IgD-negative memory B cell (primary cell): ENCODE measurements at regions not wholly inside any gene's neighbourhood (a gene's known extent, or its start where the extent isn't known, plus 50 kb on each side); places are given as distances from the start of the nearest gene placed in this dataset.

Source experiments
- H3K27ac Mint-ChIP-seq, 3 donors: one replicate each; pipeline ENCODE4 v1.8.0; 2020 to 2022; ENCODE audit warnings: mild to moderate bottlenecking in 3 of 3, mixed read lengths in 3 of 3, moderate library complexity in 1 of 3
- H3K27me3 Mint-ChIP-seq: one replicate; pipeline ENCODE4 v1.8.0; 2021; ENCODE audit warnings: mixed read lengths
- H3K36me3 Mint-ChIP-seq: one replicate; pipeline ENCODE4 v1.8.0; 2020; ENCODE audit warnings: mild to moderate bottlenecking, mixed read lengths
- H3K4me1 Mint-ChIP-seq, 3 donors: one replicate each; pipeline ENCODE4 v1.8.0; 2020 to 2022; ENCODE audit warnings: mixed read lengths in 3 of 3, mild to moderate bottlenecking in 1 of 3
- H3K4me3 Mint-ChIP-seq, 4 donors: one replicate each; pipeline ENCODE4 v1.8.0; 2020 to 2022; ENCODE audit warnings: mild to moderate bottlenecking in 4 of 4, mixed read lengths in 4 of 4, moderate library complexity in 3 of 4
- H3K9me3 Mint-ChIP-seq, 3 donors: one replicate each; pipeline ENCODE4 v1.8.0; 2020 to 2021; ENCODE audit warnings: mixed read lengths in 3 of 3, mild to moderate bottlenecking in 1 of 3

GRCh38 chr5:68930139-68930538, 163.7 kb upstream of the SLC30A5 start:
- no peaks in the 10 kb centered on the region for H3K4me1 Mint-ChIP-seq
- H3K27ac Mint-ChIP-seq: no peak overlapping the region
- peaks cover 8 to 22% (median 15%) of the 10 kb centered on the region in 3 donors for H3K9me3 Mint-ChIP-seq
- peaks cover 5% of the 10 kb centered on the region for H3K27me3 Mint-ChIP-seq
- H3K36me3 Mint-ChIP-seq: no peaks in the 10 kb centered on the region
- no peak overlapping the region for H3K4me3 Mint-ChIP-seq

GRCh38 chr5:68932830-68933434, 160.9 kb upstream of the SLC30A5 start:
- no peaks in the 10 kb centered on the region for H3K4me1 Mint-ChIP-seq
- H3K9me3 Mint-ChIP-seq: peaks cover 8 to 25% (median 15%) of the 10 kb centered on the region in 3 donors
- no peaks in the 10 kb centered on the region for H3K27me3 Mint-ChIP-seq
- H3K36me3 Mint-ChIP-seq: no peaks in the 10 kb centered on the region
- H3K27ac Mint-ChIP-seq: no peak overlapping the region
- H3K4me3 Mint-ChIP-seq: no peak overlapping the region

GRCh38 chr5:68942169-68942568, 151.6 kb upstream of the SLC30A5 start:
- H3K9me3 Mint-ChIP-seq: peaks cover 4 to 11% (median 8%) of the 10 kb centered on the region in 3 donors
- no peak overlapping the region for H3K27ac Mint-ChIP-seq
- H3K4me1 Mint-ChIP-seq: no peaks in the 10 kb centered on the region
- peaks cover 4% of the 10 kb centered on the region for H3K27me3 Mint-ChIP-seq
- no peaks in the 10 kb centered on the region for H3K36me3 Mint-ChIP-seq
- no peak overlapping the region for H3K4me3 Mint-ChIP-seq

DNA sequence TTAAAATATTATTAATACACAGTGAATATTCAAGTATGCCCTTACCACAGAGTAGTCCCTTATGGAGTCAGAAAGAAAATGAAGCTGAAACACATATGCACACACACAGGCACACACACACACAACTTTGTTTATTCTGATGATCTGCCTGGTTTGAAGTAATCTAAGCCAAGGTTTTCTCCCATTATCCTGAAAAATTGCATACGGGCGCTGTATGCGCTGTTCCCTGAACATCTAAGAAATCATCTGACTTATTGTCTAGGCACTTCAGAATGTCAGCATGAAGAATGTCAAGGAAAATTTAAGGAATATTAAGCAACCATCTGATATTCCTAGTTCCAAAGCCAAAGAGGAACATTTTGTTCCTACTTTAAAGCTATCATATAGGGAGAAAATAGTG, 147.1 kb upstream of the SLC30A5 start:
- H3K36me3 Mint-ChIP-seq: no peaks in the 10 kb centered on the region
- no peak overlapping the region for H3K4me3 Mint-ChIP-seq
- no peaks in the 10 kb centered on the region for H3K27me3 Mint-ChIP-seq
- H3K4me1 Mint-ChIP-seq: no peaks in the 10 kb centered on the region
- H3K9me3 Mint-ChIP-seq: peaks cover 0 to 3% (median 0%) of the 10 kb centered on the region in 3 donors
- no peak overlapping the region for H3K27ac Mint-ChIP-seq

DNA sequence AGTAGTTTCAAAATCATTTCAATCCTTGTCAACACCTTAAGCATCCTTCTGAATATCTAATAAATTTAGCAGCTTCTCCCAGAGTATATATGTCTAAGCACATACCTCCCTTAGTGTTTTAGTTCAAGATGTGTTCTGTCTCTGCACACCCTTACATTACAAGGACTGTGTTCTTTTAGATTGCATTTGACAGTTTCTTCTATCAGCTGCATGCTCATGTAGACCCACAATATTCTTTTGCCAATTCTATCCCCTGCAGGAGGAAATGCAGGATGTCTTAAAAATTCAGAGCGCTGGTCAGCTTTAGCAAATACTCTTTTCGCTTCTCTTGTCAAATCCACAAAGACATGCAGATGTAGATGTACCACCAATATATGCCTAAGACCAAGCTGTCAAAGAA, 145.8 kb upstream of the SLC30A5 start:
- H3K27ac Mint-ChIP-seq: no peak overlapping the region

DNA sequence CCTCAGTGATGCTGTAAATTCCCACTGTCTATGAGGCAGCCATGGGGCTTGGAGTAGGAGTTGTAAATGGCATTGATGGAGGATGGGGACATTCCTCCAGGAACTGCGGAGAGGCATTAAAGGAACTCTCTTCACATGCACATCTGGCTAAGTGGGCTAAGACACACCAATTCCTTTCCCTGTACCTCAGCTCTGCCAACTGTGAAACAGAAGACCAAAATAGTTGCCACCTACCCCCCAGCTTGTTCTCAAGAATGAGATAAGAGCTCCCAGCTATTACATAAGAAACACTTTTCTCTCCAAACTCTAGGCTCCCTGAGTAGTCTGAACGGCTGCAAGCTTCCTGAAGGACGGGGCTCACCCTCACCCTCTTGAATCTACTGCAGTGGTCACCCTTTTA, 144.6 kb upstream of the SLC30A5 start:
- no peaks in the 10 kb centered on the region for H3K36me3 Mint-ChIP-seq
- H3K4me3 Mint-ChIP-seq: no peak overlapping the region
- H3K27me3 Mint-ChIP-seq: peaks cover 1% of the 10 kb centered on the region
- no peaks in the 10 kb centered on the region for H3K4me1 Mint-ChIP-seq
- no peaks in the 10 kb centered on the region for H3K9me3 Mint-ChIP-seq
- H3K27ac Mint-ChIP-seq: no peak overlapping the region

More for the DNA sequence above, 145.8 kb upstream of the SLC30A5 start:
- Mint-ChIP-seq H3K9me3 (peaks cover 0 to 3% (median 0%) of the 10 kb centered on the region in 3 donors), H3K36me3 (no peaks in the 10 kb centered on the region), H3K27me3 (peaks cover 1% of the 10 kb centered on the region), H3K4me1 (no peaks in the 10 kb centered on the region), H3K4me3 (no peak overlapping the region)

DNA sequence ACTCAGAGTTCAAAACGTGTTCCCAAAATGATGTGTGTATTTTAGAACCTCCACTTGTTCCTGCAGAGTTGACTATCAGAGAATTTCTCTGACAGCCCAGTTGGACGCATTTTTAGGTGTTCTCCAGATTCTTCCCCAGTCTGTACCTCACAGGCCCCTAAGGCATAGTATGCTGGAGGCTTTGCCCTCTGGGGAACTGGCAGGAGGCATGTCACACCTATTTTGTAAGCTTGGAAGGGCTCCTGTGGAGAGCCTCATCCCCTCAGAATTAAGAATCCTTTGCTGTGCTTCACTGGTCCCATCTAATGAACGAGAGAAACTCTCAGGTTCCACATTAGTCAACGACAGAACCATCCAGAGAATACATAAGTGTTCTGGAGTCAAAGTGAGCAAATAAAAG, 144.1 kb upstream of the SLC30A5 start:
- no peaks in the 10 kb centered on the region for H3K4me1 Mint-ChIP-seq
- H3K9me3 Mint-ChIP-seq: no peaks in the 10 kb centered on the region
- no peaks in the 10 kb centered on the region for H3K36me3 Mint-ChIP-seq
- no peak overlapping the region for H3K4me3 Mint-ChIP-seq
- peaks cover 1% of the 10 kb centered on the region for H3K27me3 Mint-ChIP-seq
- H3K27ac Mint-ChIP-seq: no peak overlapping the region

GRCh38 chr5:68950125-68950524, 143.7 kb upstream of the SLC30A5 start:
- Mint-ChIP-seq H3K27ac (no peak overlapping the region), H3K27me3 (peaks cover 1% of the 10 kb centered on the region), H3K4me1 (no peaks in the 10 kb centered on the region)

DNA sequence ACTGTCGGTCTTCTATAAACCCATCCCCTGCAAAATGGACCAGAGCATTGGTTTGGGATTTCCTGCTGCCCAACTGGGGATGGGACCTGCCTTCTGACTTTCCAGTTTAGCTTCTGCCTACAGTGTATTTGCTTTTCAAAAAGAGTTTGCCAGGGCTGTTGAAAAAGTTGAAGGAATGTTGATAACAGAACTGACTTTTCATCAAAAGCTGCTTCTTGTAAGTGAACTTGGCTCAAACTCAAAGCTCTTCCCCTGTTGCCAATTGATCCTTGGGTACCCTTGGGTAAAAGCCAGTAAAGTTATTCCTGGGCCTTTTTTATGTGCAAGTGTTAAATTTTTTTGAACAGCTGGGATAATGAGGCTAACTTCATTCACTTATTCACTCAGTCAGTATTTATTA, 142.9 kb upstream of the SLC30A5 start:
- H3K27ac Mint-ChIP-seq: no peak overlapping the region
- no peaks in the 10 kb centered on the region for H3K9me3 Mint-ChIP-seq
- H3K27me3 Mint-ChIP-seq: peaks cover 1% of the 10 kb centered on the region
- H3K36me3 Mint-ChIP-seq: no peaks in the 10 kb centered on the region
- no peaks in the 10 kb centered on the region for H3K4me1 Mint-ChIP-seq
- H3K4me3 Mint-ChIP-seq: no peak overlapping the region

More at GRCh38 chr5:68950125-68950524, 143.7 kb upstream of the SLC30A5 start:
- H3K36me3 Mint-ChIP-seq: no peaks in the 10 kb centered on the region
- no peaks in the 10 kb centered on the region for H3K9me3 Mint-ChIP-seq
- H3K4me3 Mint-ChIP-seq: no peak overlapping the region

GRCh38 chr5:68953231-68953874, 140.5 kb upstream of the SLC30A5 start:
- no peak overlapping the region for H3K4me3 Mint-ChIP-seq
- H3K27me3 Mint-ChIP-seq: peaks cover 1% of the 10 kb centered on the region
- no peak overlapping the region for H3K27ac Mint-ChIP-seq
- no peaks in the 10 kb centered on the region for H3K36me3 Mint-ChIP-seq
- no peaks in the 10 kb centered on the region for H3K9me3 Mint-ChIP-seq
- H3K4me1 Mint-ChIP-seq: no peaks in the 10 kb centered on the region

DNA sequence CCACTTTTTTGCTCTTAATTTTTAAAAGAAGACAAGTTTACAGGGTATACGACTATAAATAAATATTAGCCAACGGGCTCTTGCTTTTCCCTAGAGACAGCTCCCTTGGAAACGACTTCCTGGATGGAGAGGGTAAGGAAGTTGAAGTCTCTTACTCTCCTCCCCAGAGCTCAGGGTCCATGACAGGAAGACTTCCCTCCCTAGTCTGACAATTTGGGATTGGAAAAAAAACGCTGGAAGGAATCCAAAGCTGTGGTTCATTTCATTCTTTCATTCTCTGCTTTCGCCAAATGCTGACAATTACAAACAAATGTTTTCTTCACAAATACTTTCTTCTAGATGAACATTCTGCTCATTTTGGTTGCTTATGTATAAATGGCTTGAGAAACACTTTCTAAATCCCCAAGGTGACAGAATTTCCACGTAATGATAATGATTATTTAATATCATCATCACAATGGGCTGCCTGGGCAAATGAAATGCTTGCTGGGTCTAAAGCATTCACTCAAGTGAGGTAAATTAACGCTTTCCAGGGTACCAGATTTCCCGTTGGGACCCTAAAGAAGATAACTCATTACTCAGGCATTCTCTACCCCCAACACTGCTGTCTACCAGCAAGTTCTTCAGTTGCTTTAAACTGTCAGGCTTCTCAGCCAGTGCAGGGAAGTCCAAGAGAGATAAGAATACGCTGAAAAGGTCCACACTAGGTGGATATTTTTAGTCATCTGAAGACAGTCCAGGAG, 139.8 kb upstream of the SLC30A5 start:
- Mint-ChIP-seq H3K36me3 (no peaks in the 10 kb centered on the region), H3K9me3 (no peaks in the 10 kb centered on the region), H3K27me3 (peaks cover 1% of the 10 kb centered on the region), H3K4me1 (no peaks in the 10 kb centered on the region), H3K27ac (no peak overlapping the region), H3K4me3 (no peak overlapping the region)

DNA sequence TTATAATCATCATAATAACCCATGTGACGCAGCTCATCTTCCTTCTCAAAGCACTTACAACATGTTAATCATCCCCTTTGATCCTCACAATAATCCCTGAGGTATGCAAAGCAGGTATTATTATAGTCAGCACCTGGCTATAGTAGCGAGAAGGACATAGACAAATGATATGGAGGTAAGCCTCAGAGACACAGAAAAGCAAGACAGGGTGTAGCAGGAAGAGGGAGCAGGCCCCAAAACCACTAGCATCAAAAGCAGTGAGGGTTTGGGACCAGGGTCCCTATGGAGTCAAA, 139.2 kb upstream of the SLC30A5 start:
- Mint-ChIP-seq H3K4me3 (no peak overlapping the region), H3K9me3 (no peaks in the 10 kb centered on the region), H3K4me1 (no peaks in the 10 kb centered on the region), H3K27me3 (peaks cover 1% of the 10 kb centered on the region), H3K27ac (no peak overlapping the region), H3K36me3 (no peaks in the 10 kb centered on the region)

GRCh38 chr5:68957591-68957990, 136.2 kb upstream of the SLC30A5 start:
- Mint-ChIP-seq H3K27ac (no peak overlapping the region), H3K36me3 (no peaks in the 10 kb centered on the region), H3K9me3 (no peaks in the 10 kb centered on the region), H3K4me1 (no peaks in the 10 kb centered on the region), H3K4me3 (no peak overlapping the region), H3K27me3 (peaks cover under 1% of the 10 kb centered on the region)

DNA sequence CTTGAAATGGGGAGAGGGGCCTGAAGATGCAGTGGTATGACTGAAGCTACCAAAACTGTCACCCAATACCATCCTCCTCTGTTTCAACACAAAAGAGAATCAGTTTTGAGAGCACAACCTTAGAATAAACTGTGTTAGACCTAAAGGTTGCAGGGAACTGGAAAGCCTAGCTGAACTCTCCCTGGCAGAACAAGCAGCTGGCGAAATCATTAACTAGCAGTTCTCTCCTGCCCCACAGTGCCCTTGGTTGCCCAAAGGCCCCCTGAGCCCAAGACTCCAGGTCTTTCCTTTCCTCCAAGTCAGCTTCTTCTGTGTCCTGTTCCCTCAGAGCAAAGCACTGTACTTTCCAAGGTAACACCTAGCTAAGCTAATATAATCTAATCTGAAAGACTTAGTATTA, 135.4 kb upstream of the SLC30A5 start:
- no peaks in the 10 kb centered on the region for H3K36me3 Mint-ChIP-seq
- H3K4me1 Mint-ChIP-seq: peaks cover 0 to 3% (median 0%) of the 10 kb centered on the region in 3 donors
- no peaks in the 10 kb centered on the region for H3K9me3 Mint-ChIP-seq
- no peaks in the 10 kb centered on the region for H3K27me3 Mint-ChIP-seq
- H3K4me3 Mint-ChIP-seq: no peak overlapping the region
- no peak overlapping the region for H3K27ac Mint-ChIP-seq

DNA sequence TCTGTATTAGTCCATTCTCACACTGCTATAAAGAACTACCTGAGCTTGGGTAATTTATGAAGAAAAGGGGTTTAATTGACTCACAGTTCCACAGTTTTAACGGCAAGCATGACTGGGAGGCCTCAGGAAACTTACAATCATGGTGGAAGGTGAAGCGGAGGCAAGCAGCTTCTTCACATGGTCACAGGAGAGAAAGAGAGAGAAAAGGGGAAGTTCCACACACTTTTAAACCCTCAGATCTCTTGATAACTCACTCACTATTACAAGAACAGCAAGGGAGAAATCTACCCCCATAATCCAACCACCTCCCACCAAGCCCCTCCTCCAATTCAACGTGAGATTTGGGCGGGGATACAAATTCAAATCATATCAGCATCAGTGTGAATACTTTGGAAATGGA, 133.4 kb upstream of the SLC30A5 start:
- H3K27ac Mint-ChIP-seq: no peak overlapping the region
- no peaks in the 10 kb centered on the region for H3K36me3 Mint-ChIP-seq
- no peaks in the 10 kb centered on the region for H3K27me3 Mint-ChIP-seq
- peaks cover 0 to 3% (median 0%) of the 10 kb centered on the region in 3 donors for H3K4me1 Mint-ChIP-seq
- H3K9me3 Mint-ChIP-seq: no peaks in the 10 kb centered on the region
- H3K4me3 Mint-ChIP-seq: no peak overlapping the region

DNA sequence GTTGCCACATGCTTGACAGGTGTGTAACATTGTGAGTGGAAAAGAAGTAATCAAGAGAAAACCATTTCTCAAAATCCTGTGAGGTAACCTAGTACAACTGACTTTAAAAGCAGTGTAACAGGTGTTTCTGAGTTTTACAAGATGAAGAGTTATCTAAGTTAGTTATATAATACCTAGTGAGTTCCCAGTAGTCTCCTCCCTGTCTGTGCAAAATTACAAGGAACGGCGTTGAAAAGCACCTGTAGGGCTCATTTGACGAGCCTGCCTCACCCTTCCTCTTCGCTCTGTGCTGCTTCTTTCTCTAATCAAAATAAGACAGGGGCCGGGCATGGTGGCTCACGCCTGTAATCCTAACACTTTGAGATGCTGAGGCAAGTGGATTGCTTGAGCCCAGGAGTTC, 132.9 kb upstream of the SLC30A5 start:
- peaks cover 0 to 3% (median 0%) of the 10 kb centered on the region in 3 donors for H3K4me1 Mint-ChIP-seq
- no peak overlapping the region for H3K4me3 Mint-ChIP-seq
- H3K36me3 Mint-ChIP-seq: no peaks in the 10 kb centered on the region
- H3K27me3 Mint-ChIP-seq: no peaks in the 10 kb centered on the region
- H3K27ac Mint-ChIP-seq: no peak overlapping the region
- H3K9me3 Mint-ChIP-seq: no peaks in the 10 kb centered on the region
